ENCODE measurements at regions not wholly inside any gene's neighbourhood (a gene's known extent, or its start where the extent isn't known, plus 50 kb on each side); places are given as distances from the start of the nearest gene placed in this dataset.

DNA sequence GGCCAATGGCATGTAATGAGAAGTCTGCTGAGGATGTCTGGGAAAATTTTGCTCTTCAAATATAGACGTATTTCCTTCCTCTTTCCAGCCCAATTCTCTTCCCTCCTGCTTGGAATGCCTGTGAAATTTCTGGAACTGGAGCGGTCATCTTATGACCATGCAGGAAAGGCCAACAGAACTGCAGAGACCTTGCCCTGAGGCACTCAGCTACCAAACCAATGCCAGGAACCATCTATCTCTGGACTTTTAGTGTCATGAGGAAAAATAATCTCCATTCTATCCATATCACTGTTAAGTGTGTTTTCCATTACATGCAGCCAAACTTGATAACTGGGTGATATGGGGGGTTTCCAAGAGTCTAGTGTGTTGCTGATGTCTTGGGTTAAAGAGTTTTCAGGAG lies 363.7 kb downstream of the SLC4A3 start:
- H2AFZ ChIP-seq (ENCODE audit: low read depth, low read length): no peak overlapping the region
- H3K27me3 ChIP-seq (ENCODE audit: control insufficient read depth in 2 of 2, insufficient read depth in 2 of 2, low read length in 2 of 2): no peaks in the 10 kb centered on the region
- TF ChIP-seq, protein P1, sequence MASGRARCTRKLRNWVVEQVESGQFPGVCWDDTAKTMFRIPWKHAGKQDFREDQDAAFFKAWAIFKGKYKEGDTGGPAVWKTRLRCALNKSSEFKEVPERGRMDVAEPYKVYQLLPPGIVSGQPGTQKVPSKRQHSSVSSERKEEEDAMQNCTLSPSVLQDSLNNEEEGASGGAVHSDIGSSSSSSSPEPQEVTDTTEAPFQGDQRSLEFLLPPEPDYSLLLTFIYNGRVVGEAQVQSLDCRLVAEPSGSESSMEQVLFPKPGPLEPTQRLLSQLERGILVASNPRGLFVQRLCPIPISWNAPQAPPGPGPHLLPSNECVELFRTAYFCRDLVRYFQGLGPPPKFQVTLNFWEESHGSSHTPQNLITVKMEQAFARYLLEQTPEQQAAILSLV (tag; IDR thresholded peaks at IDR 0.05): no peak
- no peak for TF ChIP-seq ELK3 (CRISPR knock-in tag; IDR thresholded peaks at IDR 0.05)
- no peak for TF ChIP-seq ID3 (CRISPR knock-in tag; IDR thresholded peaks at IDR 0.05)
- TF ChIP-seq ID3 (tag; IDR thresholded peaks at IDR 0.05): no peak
- TF ChIP-seq U2AF1 (optimal IDR thresholded peaks at IDR 0.05; ENCODE audit: low read depth, low read length): no peak
- no peak for TF ChIP-seq PPARD (CRISPR knock-in tag; IDR thresholded peaks at IDR 0.05)
- TF ChIP-seq, protein P2, sequence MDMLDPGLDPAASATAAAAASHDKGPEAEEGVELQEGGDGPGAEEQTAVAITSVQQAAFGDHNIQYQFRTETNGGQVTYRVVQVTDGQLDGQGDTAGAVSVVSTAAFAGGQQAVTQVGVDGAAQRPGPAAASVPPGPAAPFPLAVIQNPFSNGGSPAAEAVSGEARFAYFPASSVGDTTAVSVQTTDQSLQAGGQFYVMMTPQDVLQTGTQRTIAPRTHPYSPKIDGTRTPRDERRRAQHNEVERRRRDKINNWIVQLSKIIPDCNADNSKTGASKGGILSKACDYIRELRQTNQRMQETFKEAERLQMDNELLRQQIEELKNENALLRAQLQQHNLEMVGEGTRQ (CRISPR knock-in tag; IDR thresholded peaks at IDR 0.05): no peak
- no peak for TF ChIP-seq HNRNPL (IDR thresholded peaks at IDR 0.05; ENCODE audit: low read depth, low read length)
- TF ChIP-seq PYGO2 (tag; IDR thresholded peaks at IDR 0.05): no peak
- no peak for TF ChIP-seq ZNF384 (IDR thresholded peaks at IDR 0.05; ENCODE audit: low read depth, low read length)
- no peaks in the 10 kb centered on the region for H4K20me1 ChIP-seq (replicated peaks; ENCODE audit: control insufficient read depth, insufficient read depth, low read length)
- no peak overlapping the region for H3K9ac ChIP-seq (ENCODE audit: insufficient read depth in 1 of 2, low read depth in 2 of 2, low read length in 2 of 2)
- H3K9me1 ChIP-seq (ENCODE audit: control insufficient read depth, insufficient read depth, low read length): no peaks in the 10 kb centered on the region
- no peak overlapping the region for H3K4me3 ChIP-seq
- FAIRE-seq: no peak
- ChIA-PET CTCF (ENCODE audit: low intra/inter-chr PET ratio) (no interaction called here), POLR2A (no interaction called here)
- no peaks in the 10 kb centered on the region for H3K36me3 ChIP-seq (ENCODE audit: control insufficient read depth, insufficient read depth, low read length)
- H3K4me1 ChIP-seq (replicated peaks in 1 of 2; ENCODE audit: control insufficient read depth in 2 of 2, insufficient read depth in 2 of 2, low read length in 2 of 2): no peaks in the 10 kb centered on the region
- intact Hi-C loops (cut with micrococcal nuclease): no loop called here
- no peaks in the 10 kb centered on the region for H3K9me3 ChIP-seq (replicated peaks; ENCODE audit: control insufficient read depth, insufficient read depth, low read depth, low read length)
- no peak for ATAC-seq
- WGBS (ENCODE audit: insufficient coverage, low coverage, missing lambda C conversion rate): 0% methylated on average over 1 of the region's 2 CpGs
- no peak overlapping the region for H3K27ac ChIP-seq (ENCODE audit: extremely low read depth, low read depth, low read length)
- no peak overlapping the region for H3K4me2 ChIP-seq (ENCODE audit: insufficient read depth, low read length)
- no peaks in the 10 kb centered on the region for H3K79me2 ChIP-seq (ENCODE audit: control insufficient read depth, insufficient read depth, low read length)
- no TSS peak for BruUV-seq (replicated peaks)
- no peak for DNase-seq (ENCODE audit: extremely low read depth in 1 of 4, low spot score in 3 of 4)
- in situ Hi-C loops (cut with MboI): no loop called here

All from K562 (cell line).